Right lung (tissue), 2 donors: ENCODE measurements at regions not wholly inside any gene's neighbourhood (a gene's known extent, or its start where the extent isn't known, plus 50 kb on each side); places are given as distances from the start of the nearest gene placed in this dataset.
"Not testable (repeated sequence)": the region's sequence is repeated elsewhere in the genome, so short reads cannot be mapped to it uniquely, and the experiment has no call there.

Experiments
- DNase-seq, 2 donors: peaks; one replicate each; pipeline ENCODE4 v3.0.0-alpha.2; 2013

GRCh38 chrX:40414335-40414734 is 166.4 kb upstream of the ATP6AP2 start:
- no peak for DNase-seq

- DNase-seq = no peak
These were observed 169.2 kb upstream of the ATP6AP2 start for GRCh38 chrX:40411340-40412111.

DNA sequence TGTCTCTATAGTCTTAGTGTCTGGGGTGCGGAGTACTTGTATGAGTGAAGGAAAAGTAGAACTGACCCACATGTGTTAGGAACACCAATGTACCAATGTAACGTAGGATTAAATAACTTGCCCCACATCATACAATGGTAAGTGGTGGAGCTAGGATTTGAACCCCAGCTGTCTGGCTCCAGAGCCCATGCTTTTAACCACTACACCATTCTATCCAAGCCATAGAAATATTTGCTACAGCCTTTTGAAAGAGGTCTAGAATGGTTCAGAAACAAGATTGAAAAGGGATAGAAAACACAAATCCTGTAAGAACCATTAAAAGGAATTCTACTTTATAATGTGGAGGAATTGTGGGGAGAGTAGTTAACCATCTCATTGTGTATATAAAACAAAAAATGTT is 169.9 kb upstream of the ATP6AP2 start:
- no peak for DNase-seq

DNA sequence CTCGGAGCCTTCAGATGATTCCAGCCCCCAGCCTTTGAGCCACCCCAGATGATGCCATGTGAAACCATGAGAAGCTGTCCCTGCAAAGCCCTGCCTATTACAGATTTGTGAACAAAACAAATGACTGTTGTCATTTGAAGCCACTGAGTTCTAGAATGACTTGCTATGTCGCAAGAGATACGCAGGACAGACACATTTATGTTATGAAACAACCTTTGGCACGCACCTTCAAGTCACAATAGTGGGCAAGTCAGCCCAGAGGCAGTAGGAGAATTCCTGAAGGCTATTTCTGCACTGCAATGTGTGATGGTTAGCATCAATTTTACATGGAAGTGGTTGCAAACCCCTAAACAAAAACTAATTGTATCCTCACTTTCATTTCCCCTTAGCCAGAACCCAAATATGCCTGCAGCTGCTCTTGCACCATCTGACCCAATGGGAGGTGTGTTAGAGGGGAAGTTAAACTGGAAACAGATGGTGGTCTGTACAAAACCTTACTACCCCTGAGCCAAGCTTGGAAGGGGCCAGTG is 174.4 kb upstream of the ATP6AP2 start:
- no peak for DNase-seq

DNA sequence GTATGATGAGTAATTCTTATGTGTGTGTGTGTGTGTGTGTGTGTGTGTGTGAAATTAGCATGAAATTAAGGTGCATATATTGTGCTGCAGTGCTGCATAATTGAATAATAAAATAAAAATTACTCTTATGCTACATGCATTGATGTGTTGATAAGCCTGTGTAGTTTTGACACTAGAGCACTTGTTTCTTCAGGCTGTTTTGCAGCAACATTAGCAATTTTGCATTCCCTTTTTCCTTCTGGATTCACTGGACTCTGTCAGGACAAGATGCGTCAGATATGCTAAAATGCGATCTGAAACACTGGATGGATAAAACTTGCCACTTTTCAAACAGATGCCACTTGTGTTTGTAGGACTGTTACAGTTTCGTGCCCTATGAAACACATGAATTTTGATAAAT is 175.4 kb upstream of the ATP6AP2 start:
- DNase-seq = no peak

DNA sequence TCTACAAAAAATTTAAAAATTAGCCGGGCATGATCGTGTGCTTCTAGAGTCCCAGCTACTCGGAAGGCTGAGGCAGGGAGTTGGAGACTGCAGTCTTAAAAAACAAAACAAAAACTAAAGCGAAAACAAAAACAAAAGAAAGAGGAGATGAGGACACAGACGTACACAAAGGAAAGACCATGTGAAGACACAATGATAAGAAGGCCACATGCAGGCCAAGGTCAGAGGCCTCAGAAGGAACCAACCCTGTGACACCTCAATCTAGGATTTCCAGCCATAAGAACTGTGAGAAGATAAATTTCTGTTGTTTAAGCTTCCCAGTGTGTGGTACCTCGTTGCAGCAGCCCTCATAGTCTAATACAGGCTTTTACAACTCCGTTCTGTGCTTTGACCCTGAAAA is 177.0 kb upstream of the ATP6AP2 start:
- DNase-seq = no peak

- DNase-seq = peak; percentile 39
These were observed 177.8 kb upstream of the ATP6AP2 start for GRCh38 chrX:40402831-40403533.

DNA sequence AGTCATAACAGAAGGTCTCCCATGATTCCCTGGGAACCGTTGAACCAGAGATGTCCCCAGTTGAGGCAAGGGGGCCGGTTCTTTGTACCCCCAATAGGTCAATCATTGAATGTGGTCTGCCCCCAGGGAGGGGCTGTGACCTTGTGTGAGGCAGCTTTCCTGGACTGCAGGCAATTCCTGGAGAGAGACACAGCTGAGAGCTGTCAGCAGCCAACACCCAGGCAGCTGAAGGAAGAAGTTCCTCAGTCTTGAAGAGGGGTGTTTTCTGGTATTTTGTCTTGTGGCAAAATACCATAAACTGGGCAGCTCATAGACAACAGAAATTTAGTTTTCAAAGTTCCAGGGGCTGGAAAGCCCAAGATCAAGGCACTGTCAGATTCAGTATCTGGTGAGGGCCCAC is 185.7 kb upstream of the ATP6AP2 start:
- DNase-seq = no peak

GRCh38 chrX:40394302-40394701 is 186.5 kb upstream of the ATP6AP2 start:
- peak in 1 of 2 donors; percentile 13 for DNase-seq

DNA sequence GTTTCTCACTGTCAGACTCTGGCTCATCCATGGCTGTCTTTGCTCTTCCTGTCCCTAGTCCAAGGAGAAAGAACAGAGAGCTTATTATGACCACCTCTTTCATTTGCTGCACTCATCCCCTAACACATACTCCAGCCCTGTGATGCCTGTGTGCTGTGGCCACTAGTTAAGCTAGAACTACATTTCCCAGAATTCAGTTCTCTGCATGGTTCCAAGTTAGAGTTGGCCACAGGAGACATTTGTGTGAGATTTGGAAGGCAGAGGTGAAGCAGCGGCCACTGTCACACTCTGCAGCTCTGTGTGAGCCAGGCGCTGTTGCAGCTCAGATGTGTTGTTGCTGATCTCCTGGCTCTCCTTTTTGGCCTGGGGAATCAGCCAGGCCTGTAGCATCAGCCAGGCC is 188.2 kb upstream of the ATP6AP2 start:
- DNase-seq = no peak

DNA sequence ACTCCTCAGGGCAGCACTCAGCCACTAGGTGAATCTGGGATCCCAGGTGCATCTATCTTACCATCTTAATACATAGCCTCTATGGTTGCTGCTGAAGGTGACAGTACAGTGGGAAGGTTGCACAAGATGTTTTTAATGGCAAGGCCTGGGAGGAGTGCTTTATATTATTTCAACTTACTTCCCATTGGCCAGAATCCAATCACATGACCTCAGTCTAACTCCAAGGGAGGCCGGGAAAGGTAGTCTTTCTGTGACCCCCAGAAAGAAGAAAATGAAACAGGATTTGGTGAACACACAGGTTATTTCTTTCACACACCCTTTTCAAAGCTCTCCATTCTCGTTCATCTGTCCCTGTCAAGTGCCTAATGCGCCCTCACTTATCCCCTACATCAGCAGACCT is 189.1 kb upstream of the ATP6AP2 start:
- no peak for DNase-seq

- no peak for DNase-seq
These were observed 191.2 kb upstream of the ATP6AP2 start for GRCh38 chrX:40389555-40389954.

GRCh38 chrX:40388441-40388840 is 192.3 kb upstream of the ATP6AP2 start:
- DNase-seq = no peak

DNA sequence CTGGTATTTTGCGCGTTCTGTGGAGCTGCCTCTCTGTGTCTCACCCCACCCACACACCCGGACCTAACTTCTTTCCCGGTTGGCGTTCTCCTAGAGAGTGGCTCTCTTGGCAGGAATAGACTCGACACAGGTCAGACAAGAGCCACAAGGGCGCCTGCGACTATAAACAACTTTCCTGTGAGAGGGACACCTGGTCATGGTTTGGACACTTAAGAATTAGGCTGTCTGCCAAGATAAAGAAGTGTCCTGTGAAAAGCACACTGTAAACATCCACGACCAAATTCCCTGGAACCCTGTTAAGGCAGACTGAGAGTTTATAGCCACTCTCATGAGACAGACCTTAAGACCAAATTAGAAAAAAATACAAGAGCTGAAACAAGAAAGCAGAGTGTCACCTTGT is 192.9 kb upstream of the ATP6AP2 start:
- DNase-seq = not testable (repeated sequence)

- DNase-seq = not testable (repeated sequence)
These were observed 193.5 kb upstream of the ATP6AP2 start for GRCh38 chrX:40387311-40387710.

- DNase-seq = no peak
These were observed 195.1 kb upstream of the ATP6AP2 start for GRCh38 chrX:40385682-40386081.

GRCh38 chrX:40385256-40385655 is 195.5 kb upstream of the ATP6AP2 start:
- DNase-seq = no peak

DNA sequence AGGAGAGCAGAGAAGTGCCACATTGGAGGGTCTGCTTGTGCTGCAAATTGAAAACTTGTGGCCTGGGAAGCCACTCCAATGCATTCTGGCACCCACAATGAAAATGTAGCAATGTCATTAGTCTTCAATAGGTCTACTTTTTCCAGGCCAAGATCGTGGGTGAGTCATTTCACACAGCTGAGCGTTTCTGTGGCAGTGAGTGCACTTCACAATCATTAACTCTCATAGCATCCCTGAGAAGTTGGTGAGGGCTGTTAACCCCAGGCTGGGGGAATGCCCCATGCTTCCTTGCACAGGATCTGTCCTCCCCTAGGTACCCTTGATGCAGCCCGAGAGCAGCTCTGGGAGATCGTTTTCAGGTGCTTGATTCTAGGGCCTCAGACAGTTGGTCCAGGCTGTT is 196.8 kb upstream of the ATP6AP2 start:
- DNase-seq = no peak

DNA sequence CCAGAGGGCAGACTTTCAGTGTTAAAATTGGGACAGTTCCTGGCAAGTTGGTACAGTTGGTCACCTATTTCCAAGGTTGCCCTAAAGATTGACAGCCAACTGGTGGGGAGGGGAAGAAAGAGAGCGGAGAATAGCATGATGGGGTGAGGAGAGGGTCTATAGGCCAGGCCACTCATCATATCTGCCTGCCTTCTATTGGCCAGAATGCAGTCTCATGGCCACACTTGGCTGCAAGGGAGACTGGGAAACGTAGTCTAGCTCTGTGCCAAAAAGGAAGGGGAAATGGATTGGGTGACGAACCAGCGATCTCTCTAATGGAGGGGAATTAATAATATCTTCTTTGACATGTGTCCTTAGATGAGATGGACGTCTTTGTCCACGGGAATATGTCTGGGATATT is 197.4 kb upstream of the ATP6AP2 start:
- DNase-seq = no peak

DNA sequence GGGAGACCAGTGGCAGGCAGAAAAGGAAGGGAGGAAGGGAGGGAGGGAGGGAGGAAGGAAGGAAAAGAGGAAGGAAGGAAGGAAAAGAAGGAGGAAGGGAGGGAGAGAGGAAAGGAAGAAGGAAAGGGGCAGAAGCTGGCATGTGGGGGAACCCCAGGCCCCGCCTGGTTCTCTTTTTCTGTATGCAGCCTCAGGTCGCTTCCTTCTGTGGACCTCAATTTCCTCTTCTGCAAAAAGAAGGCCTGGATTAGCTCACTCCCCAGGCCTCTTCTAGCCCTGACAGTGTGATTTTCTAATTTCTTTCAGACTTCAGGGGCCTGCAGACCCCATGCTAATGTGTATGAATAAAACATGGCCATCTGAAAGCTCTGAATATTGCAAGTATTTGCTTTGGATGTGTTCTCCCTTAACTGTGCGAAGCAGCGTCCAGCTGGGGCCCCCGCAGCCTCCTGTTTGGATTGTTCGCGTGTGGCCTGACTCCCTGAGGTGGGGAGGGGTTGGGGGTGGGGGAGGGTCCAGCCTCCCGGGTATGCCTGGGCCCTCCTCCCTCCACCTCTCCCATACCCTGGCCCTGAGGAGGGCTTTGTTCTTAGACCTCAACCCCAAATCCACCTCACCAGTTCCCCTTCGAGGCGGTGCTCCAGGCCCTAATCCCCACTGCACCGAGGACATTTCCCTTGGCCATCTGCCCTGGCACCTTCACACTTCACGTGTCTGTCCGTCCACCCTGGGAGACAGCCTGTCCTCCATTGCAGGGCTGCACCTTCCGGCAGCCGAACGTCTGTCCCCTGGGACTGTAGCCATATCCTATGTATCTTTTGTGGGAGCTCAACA is 199.9 kb upstream of the ATP6AP2 start:
- DNase-seq = no peak

- DNase-seq = no peak
These were observed 203.1 kb upstream of the ATP6AP2 start for GRCh38 chrX:40377684-40378083.

DNA sequence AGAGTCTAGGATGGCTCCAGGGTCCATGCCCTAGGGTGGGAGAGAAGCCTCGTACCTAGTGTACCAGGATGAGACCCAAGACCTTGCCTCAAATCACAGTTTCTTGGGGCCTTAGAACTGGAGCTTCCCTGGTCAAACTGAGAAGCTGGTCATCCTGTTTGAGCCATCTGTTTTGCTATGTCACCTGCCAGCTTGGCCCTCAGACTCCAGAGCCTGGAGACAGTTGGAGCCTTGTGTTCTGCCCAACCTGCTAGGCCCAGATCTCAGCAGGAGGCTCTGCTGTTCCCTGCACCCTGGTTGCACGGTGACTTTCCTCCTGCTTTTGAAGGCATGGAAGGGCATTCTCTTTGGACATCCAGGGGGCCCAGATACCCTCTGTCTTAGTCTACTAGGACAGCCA is 206.3 kb upstream of the ATP6AP2 start:
- no peak for DNase-seq
